ENCODE measurements at regions not wholly inside any gene's neighbourhood (a gene's known extent, or its start where the extent isn't known, plus 50 kb on each side); places are given as distances from the start of the nearest gene placed in this dataset.
"Not testable (repeated sequence)": the region's sequence is repeated elsewhere in the genome, so short reads cannot be mapped to it uniquely, and the experiment has no call there.

GRCh38 chr4:85039526-85039925 is 73.0 kb upstream of the WDFY3 start:
- Histone ChIP-seq H3K36me3 (ENCODE audit: insufficient read depth, low read length) (no peaks in the 10 kb centered on the region), H3K4me2 (ENCODE audit: low read length) (no peak overlapping the region), H3K27ac (ENCODE audit: low read depth, low read length) (peak overlapping the region; percentile 17), H3K9me3 (ENCODE audit: insufficient read depth, low read depth, low read length) (no peaks in the 10 kb centered on the region), H3K79me2 (ENCODE audit: insufficient read depth, low read length) (no peaks in the 10 kb centered on the region), H3K4me1 (ENCODE audit: insufficient read depth, low read length) (no peaks in the 10 kb centered on the region), H2AFZ (ENCODE audit: low read depth, low read length) (no peak overlapping the region), H4K20me1 (ENCODE audit: insufficient read depth, low read length) (no peaks in the 10 kb centered on the region), H3K9ac (ENCODE audit: low read length) (no peak overlapping the region), H3K4me3 (ENCODE audit: insufficient read depth, low read depth, low read length) (no peak overlapping the region), H3K27me3 (ENCODE audit: insufficient read depth, low read length) (no peaks in the 10 kb centered on the region)
- Mint-ChIP-seq H3K4me3 (ENCODE audit: unreplicated experiment) (no peak overlapping the region), H3K4me1 (ENCODE audit: low read depth, unreplicated experiment) (peaks cover 9% of the 10 kb centered on the region), H3K27me3 (ENCODE audit: low read depth, unreplicated experiment) (no peaks in the 10 kb centered on the region), H3K27ac (ENCODE audit: unreplicated experiment) (peak overlapping the region; percentile 73), H3K9me3 (ENCODE audit: unreplicated experiment) (no peaks in the 10 kb centered on the region), H3K36me3 (ENCODE audit: low read depth, unreplicated experiment) (no peaks in the 10 kb centered on the region)
- DNase-seq (ENCODE audit: low read depth) (peak; percentile 22), FAIRE-seq (no peak)
- TF ChIP-seq EZH2 (IDR thresholded peaks at IDR 0.05; ENCODE audit: insufficient read depth, low read length) (no peak), CTCF (IDR thresholded peaks at IDR 0.05; ENCODE audit: insufficient read depth, low read depth, low read length) (no peak)

- H3K79me2 ChIP-seq (ENCODE audit: insufficient read depth, low read length); H3K4me1 Mint-ChIP-seq (ENCODE audit: low read depth, unreplicated experiment); H3K4me3 ChIP-seq (ENCODE audit: insufficient read depth, low read depth, low read length); FAIRE-seq; H3K36me3 ChIP-seq (ENCODE audit: insufficient read depth, low read length); H3K4me1 ChIP-seq (ENCODE audit: insufficient read depth, low read length); H3K9me3 Mint-ChIP-seq (ENCODE audit: unreplicated experiment); H2AFZ ChIP-seq (ENCODE audit: low read depth, low read length); H4K20me1 ChIP-seq (ENCODE audit: insufficient read depth, low read length); H3K27me3 Mint-ChIP-seq (ENCODE audit: low read depth, unreplicated experiment); H3K27ac Mint-ChIP-seq (ENCODE audit: unreplicated experiment); H3K4me3 Mint-ChIP-seq (ENCODE audit: unreplicated experiment); H3K27me3 ChIP-seq (ENCODE audit: insufficient read depth, low read length); H3K9me3 ChIP-seq (ENCODE audit: insufficient read depth, low read depth, low read length); DNase-seq (ENCODE audit: low read depth); H3K9ac ChIP-seq (ENCODE audit: low read length); H3K4me2 ChIP-seq (ENCODE audit: low read length); H3K27ac ChIP-seq (ENCODE audit: low read depth, low read length); H3K36me3 Mint-ChIP-seq (ENCODE audit: low read depth, unreplicated experiment): not testable (repeated sequence)
These were observed 77.5 kb upstream of the WDFY3 start for GRCh38 chr4:85043812-85044496.

- H3K27me3 ChIP-seq (ENCODE audit: insufficient read depth, low read length), result no peaks in the 10 kb centered on the region
- no peaks in the 10 kb centered on the region for H3K36me3 ChIP-seq (ENCODE audit: insufficient read depth, low read length)
- no peaks in the 10 kb centered on the region for H3K9me3 ChIP-seq (ENCODE audit: insufficient read depth, low read depth, low read length)
- no peak overlapping the region for H3K27ac ChIP-seq (ENCODE audit: low read depth, low read length)
- no peak overlapping the region for H2AFZ ChIP-seq (ENCODE audit: low read depth, low read length)
- H3K4me3 ChIP-seq (ENCODE audit: insufficient read depth, low read depth, low read length), result no peak overlapping the region
- no peaks in the 10 kb centered on the region for H3K79me2 ChIP-seq (ENCODE audit: insufficient read depth, low read length)
- no peak overlapping the region for H3K9ac ChIP-seq (ENCODE audit: low read length)
- Mint-ChIP-seq H3K4me1 (ENCODE audit: low read depth, unreplicated experiment) (no peaks in the 10 kb centered on the region), H3K9me3 (ENCODE audit: unreplicated experiment) (peaks cover 4% of the 10 kb centered on the region), H3K4me3 (ENCODE audit: unreplicated experiment) (no peak overlapping the region), H3K36me3 (ENCODE audit: low read depth, unreplicated experiment) (no peaks in the 10 kb centered on the region), H3K27ac (ENCODE audit: unreplicated experiment) (no peak overlapping the region), H3K27me3 (ENCODE audit: low read depth, unreplicated experiment) (peaks cover 3% of the 10 kb centered on the region)
- no peaks in the 10 kb centered on the region for H4K20me1 ChIP-seq (ENCODE audit: insufficient read depth, low read length)
- TF ChIP-seq CTCF (IDR thresholded peaks at IDR 0.05; ENCODE audit: insufficient read depth, low read depth, low read length) (no peak), EZH2 (IDR thresholded peaks at IDR 0.05; ENCODE audit: insufficient read depth, low read length) (no peak)
- H3K4me1 ChIP-seq (ENCODE audit: insufficient read depth, low read length), result no peaks in the 10 kb centered on the region
- no peak overlapping the region for H3K4me2 ChIP-seq (ENCODE audit: low read length)
- FAIRE-seq, result no peak
- DNase-seq (ENCODE audit: low read depth), result no peak
These were observed 84.2 kb upstream of the WDFY3 start for GRCh38 chr4:85050736-85051135.
